HepG2 (cell line): ENCODE measurements at regions not wholly inside any gene's neighbourhood (a gene's known extent, or its start where the extent isn't known, plus 50 kb on each side); places are given as distances from the start of the nearest gene placed in this dataset.

ENCODE experiments used
- ARID4A ChIP-seq: sonication (generic); formaldehyde crosslinking; IDR thresholded peaks from 2 replicates; pipeline ENCODE4 v1.5.0; 2020; ENCODE audit warnings: mild to moderate bottlenecking, missing genetic modification reagents, borderline replicate concordance
- ETV6 ChIP-seq: sonication (generic); formaldehyde crosslinking; conservative IDR thresholded peaks from 2 replicates; pipeline ENCODE4 v1.4.0; 2020; ENCODE audit warnings: missing genetic modification reagents
- GATAD1 ChIP-seq: IDR thresholded peaks from 2 replicates; pipeline ENCODE4 v1.6.1; 2016; ENCODE audit warnings: missing genetic modification reagents, missing compliant biosample characterization
- KMT2A ChIP-seq: sonication (generic); formaldehyde crosslinking; IDR thresholded peaks from 2 replicates; pipeline ENCODE4 v1.4.0; 2020; ENCODE audit warnings: missing genetic modification reagents
- NR2C2 ChIP-seq: sonication (generic); formaldehyde crosslinking; IDR thresholded peaks from 2 replicates; pipeline ENCODE4 v1.4.0; 2020; ENCODE audit warnings: missing genetic modification reagents, mild to moderate bottlenecking, moderate library complexity, borderline replicate concordance
- NR2F6 ChIP-seq, 2 experiments: IDR thresholded peaks; 2 replicates each; pipeline ENCODE4 v1.6.1; 2016; ENCODE audit warnings: antibody characterized with exemption in 1 of 2, mild to moderate bottlenecking in 1 of 2
- NRL ChIP-seq: sonication (generic); formaldehyde crosslinking; IDR thresholded peaks from 2 replicates; pipeline ENCODE4 v1.5.0; 2020; ENCODE audit warnings: missing genetic modification reagents, mild to moderate bottlenecking, moderate library complexity, borderline replicate concordance
- ZBTB40 ChIP-seq, 2 experiments: fragments of 450-650 bp in 1 of 2; sonication (generic) in 1 of 2; formaldehyde crosslinking in 1 of 2; IDR thresholded peaks; 2 replicates each; pipeline versions ENCODE4 v1.6.1 to v1.8.0; 2016 to 2022; ENCODE audit warnings: antibody characterized with exemption in 1 of 2, mild to moderate bottlenecking in 1 of 2, missing genetic modification reagents in 1 of 2
- ZNF280B ChIP-seq: sonication (generic); formaldehyde crosslinking; IDR thresholded peaks from 2 replicates; pipeline ENCODE4 v1.5.0; 2020; ENCODE audit warnings: missing genetic modification reagents, mild to moderate bottlenecking, borderline replicate concordance
- ZNF282 ChIP-seq: fragments of 450-650 bp; IDR thresholded peaks from 2 replicates; pipeline ENCODE4 v1.6.1; 2018; ENCODE audit not compliant: partially characterized antibody
- ZNF800 ChIP-seq: sonication (generic); formaldehyde crosslinking; IDR thresholded peaks from 2 replicates; pipeline ENCODE4 v1.4.0; 2020; ENCODE audit warnings: missing genetic modification reagents
- ZNF878 ChIP-seq: sonication (generic); formaldehyde crosslinking; IDR thresholded peaks from 2 replicates; pipeline ENCODE4 v1.8.1; 2023; ENCODE audit warnings: mild to moderate bottlenecking, missing genetic modification reagents, moderate library complexity

GRCh38 chr18:67433971-67434370 lies 82.5 kb downstream of the DSEL start (continued):
- no peak for TF ChIP-seq NRL
- peak; percentile 28; the same call in 1 of the 2 replicates for TF ChIP-seq NR2F6 (IDR thresholded peaks at IDR 0.05)
- TF ChIP-seq NR2F6 (CRISPR knock-in tag; IDR thresholded peaks at IDR 0.05) = no peak
- TF ChIP-seq ARID4A (CRISPR knock-in tag) = no peak
- TF ChIP-seq ZNF282 = no peak
- TF ChIP-seq ETV6 (CRISPR knock-in tag) = no peak
- TF ChIP-seq NR2C2 = peak; percentile 87
- TF ChIP-seq ZNF800 (CRISPR knock-in tag) = no peak
- no peak for TF ChIP-seq GATAD1
- TF ChIP-seq ZNF878 (CRISPR knock-in tag) = no peak
- TF ChIP-seq ZBTB40 (IDR thresholded peaks at IDR 0.05) = no peak
- TF ChIP-seq ZBTB40 (CRISPR knock-in tag; IDR thresholded peaks at IDR 0.05) = no peak
- TF ChIP-seq ZNF280B = no peak
- no peak for TF ChIP-seq KMT2A (CRISPR knock-in tag)
